Left lung (tissue), 4 donors: ENCODE measurements at regions not wholly inside any gene's neighbourhood (a gene's known extent, or its start where the extent isn't known, plus 50 kb on each side); places are given as distances from the start of the nearest gene placed in this dataset.

Experiments used
- ATAC-seq: fragments of 200-7000 bp; cut with Tn5 transposase; one replicate; pipeline ENCODE4 v1.9.1; 2020; ENCODE audit warnings: moderate library complexity
- DNase-seq, 4 donors: peaks; one replicate each; pipeline ENCODE4 v3.0.0-alpha.2; 2013 to 2020
- H3K27ac ChIP-seq, 2 donors: fragments of 200-600 bp; sonication (generic) in 1 of 2; one replicate each; pipeline versions ENCODE4 v1.5.0 to v1.8.0; 2020 to 2021
- H3K27me3 ChIP-seq, 2 donors: fragments of 200-600 bp; sonication (generic) in 1 of 2; one replicate each; pipeline versions ENCODE4 v1.5.0 to v1.8.0; 2020 to 2021
- H3K36me3 ChIP-seq, 2 donors: fragments of 200-600 bp; sonication (generic) in 1 of 2; one replicate each; pipeline versions ENCODE4 v1.5.0 to v1.8.0; 2020 to 2021
- H3K4me1 ChIP-seq, 2 donors: fragments of 200-600 bp; one replicate each; pipeline ENCODE4 v1.8.0; 2021
- H3K4me3 ChIP-seq, 2 donors: fragments of 200-600 bp; sonication (generic) in 1 of 2; one replicate each; pipeline versions ENCODE4 v1.5.0 to v1.8.0; 2020 to 2021; ENCODE audit warnings: mild to moderate bottlenecking in 1 of 2
- H3K9me3 ChIP-seq, 2 donors: fragments of 200-600 bp; sonication (generic) in 1 of 2; one replicate each; pipeline versions ENCODE4 v1.5.0 to v1.8.0; 2020 to 2021
- intact Hi-C, 2 donors: fragments of 100-400 bp; cut with DNase I; formaldehyde crosslinking; loops; one replicate each; pipeline versions ENCODE4 v1.11.2 to v1.14.2; 2022
- TF ChIP-seq, protein P1 (sequence below), 2 donors: fragments of 200-600 bp; sonication (generic) in 1 of 2; IDR thresholded peaks; one replicate each; pipeline versions ENCODE4 v1.5.0 to v1.8.0; 2021; ENCODE audit warnings: antibody characterized with exemption in 2 of 2
- donor health status: DM: no; HTN: yes; CAD: no.
- donor health status: DM: no; HTN: no; CAD: no.

DNA sequence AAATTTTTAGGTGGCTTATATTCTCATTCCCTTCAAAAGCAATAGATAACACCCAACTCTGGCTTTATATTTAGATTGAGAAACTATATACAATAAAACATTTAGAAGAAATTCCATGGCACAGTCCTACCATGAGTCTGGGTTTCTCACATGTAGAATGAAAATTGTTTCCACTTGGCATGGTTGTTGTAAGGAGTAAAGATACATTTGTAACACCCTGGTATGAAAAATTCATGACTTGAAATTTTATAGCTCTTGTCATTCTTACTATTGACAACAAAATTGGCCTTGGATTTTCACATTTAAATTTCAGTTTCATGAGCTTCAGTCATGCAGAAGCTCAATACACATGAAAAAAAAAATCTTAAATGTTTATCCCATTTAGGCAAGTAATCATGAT is 92.5 kb upstream of the CBLN2 start:
- H3K4me3 ChIP-seq = no peak overlapping the region
- TF ChIP-seq, protein P1, sequence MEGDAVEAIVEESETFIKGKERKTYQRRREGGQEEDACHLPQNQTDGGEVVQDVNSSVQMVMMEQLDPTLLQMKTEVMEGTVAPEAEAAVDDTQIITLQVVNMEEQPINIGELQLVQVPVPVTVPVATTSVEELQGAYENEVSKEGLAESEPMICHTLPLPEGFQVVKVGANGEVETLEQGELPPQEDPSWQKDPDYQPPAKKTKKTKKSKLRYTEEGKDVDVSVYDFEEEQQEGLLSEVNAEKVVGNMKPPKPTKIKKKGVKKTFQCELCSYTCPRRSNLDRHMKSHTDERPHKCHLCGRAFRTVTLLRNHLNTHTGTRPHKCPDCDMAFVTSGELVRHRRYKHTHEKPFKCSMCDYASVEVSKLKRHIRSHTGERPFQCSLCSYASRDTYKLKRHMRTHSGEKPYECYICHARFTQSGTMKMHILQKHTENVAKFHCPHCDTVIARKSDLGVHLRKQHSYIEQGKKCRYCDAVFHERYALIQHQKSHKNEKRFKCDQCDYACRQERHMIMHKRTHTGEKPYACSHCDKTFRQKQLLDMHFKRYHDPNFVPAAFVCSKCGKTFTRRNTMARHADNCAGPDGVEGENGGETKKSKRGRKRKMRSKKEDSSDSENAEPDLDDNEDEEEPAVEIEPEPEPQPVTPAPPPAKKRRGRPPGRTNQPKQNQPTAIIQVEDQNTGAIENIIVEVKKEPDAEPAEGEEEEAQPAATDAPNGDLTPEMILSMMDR (IDR thresholded peaks at IDR 0.05) = no peak
- H3K36me3 ChIP-seq = no peaks in the 10 kb centered on the region
- no peaks in the 10 kb centered on the region for H3K9me3 ChIP-seq
- no peaks in the 10 kb centered on the region for H3K4me1 ChIP-seq
- intact Hi-C loops = no loop called here
- no peak overlapping the region for H3K27ac ChIP-seq
- no peak for ATAC-seq
- no peaks in the 10 kb centered on the region for H3K27me3 ChIP-seq
- DNase-seq = no peak

DNA sequence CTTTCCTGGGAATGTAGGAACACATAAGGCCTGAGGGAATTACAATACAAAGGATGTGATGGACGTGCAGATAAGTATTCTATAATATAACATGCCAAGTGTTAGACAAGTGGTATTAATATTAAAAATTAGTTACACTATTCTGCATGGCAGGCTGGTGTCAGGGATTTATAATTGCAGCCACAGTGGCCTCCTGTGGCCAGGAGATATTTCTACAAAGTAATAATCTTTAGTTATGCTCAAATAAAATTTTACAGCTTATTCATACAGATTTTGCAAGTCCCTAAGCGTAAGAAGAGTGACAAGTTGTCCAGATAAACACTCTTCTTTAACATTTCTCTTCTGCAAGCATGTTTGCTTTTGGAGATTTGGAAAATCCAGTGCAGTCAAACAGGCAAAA is 90.4 kb upstream of the CBLN2 start:
- TF ChIP-seq, protein P1 (IDR thresholded peaks at IDR 0.05) = no peak
- Histone ChIP-seq H3K27me3 (no peaks in the 10 kb centered on the region), H3K27ac (no peak overlapping the region), H3K36me3 (no peaks in the 10 kb centered on the region), H3K4me1 (no peaks in the 10 kb centered on the region), H3K4me3 (no peak overlapping the region), H3K9me3 (no peaks in the 10 kb centered on the region)
- intact Hi-C loops = no loop called here
- ATAC-seq = no peak
- DNase-seq = no peak

DNA sequence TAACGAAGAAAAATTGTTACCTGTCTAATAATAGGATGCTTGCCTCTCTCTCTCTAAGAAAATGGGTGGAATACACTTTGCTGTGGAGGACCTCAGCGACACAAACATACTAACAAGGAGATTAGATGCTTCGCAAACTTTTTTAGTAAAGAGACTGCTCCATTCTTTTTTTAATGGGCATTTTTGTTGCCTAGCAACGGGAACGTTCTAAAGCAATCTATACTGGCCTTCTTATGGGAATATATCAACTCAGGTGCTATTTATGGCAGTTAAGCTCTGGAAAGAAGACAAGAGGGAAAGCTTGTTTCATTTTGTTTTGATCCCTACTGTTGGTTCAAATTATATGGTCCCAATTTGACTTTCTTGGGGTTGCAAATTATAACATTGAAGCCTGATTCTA is 86.8 kb upstream of the CBLN2 start:
- H3K27me3 ChIP-seq = no peaks in the 10 kb centered on the region
- DNase-seq = no peak
- ATAC-seq = no peak
- H3K9me3 ChIP-seq = no peaks in the 10 kb centered on the region
- intact Hi-C loops = no loop called here
- TF ChIP-seq, protein P1 (IDR thresholded peaks at IDR 0.05) = no peak
- H3K36me3 ChIP-seq = no peaks in the 10 kb centered on the region
- H3K4me3 ChIP-seq = no peak overlapping the region
- H3K27ac ChIP-seq = no peak overlapping the region
- no peaks in the 10 kb centered on the region for H3K4me1 ChIP-seq

DNA sequence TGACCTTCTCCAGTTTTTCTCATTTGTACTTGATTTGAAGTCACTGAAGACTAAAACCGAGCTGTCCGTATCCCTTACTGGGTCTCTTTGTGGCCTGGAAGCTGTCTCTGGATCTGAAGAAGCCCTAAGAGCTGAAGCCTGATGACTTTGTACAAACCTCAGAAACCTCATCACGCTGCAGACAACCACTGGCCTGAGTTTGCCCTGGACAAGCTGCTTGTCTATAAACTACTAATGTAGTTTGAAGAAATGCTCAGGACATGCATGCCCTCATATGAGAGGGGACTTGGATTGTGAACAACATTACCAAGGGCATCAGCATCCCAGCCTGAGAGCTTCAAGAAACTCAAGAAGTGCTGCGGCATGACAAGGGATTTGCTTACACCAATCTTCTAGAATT is 79.3 kb upstream of the CBLN2 start:
- Histone ChIP-seq H3K9me3 (no peaks in the 10 kb centered on the region), H3K4me3 (no peak overlapping the region), H3K4me1 (no peaks in the 10 kb centered on the region), H3K27me3 (no peaks in the 10 kb centered on the region), H3K36me3 (no peaks in the 10 kb centered on the region), H3K27ac (no peak overlapping the region)
- TF ChIP-seq, protein P1 (IDR thresholded peaks at IDR 0.05) = no peak
- DNase-seq = no peak
- no peak for ATAC-seq
- intact Hi-C loops = no loop called here

DNA sequence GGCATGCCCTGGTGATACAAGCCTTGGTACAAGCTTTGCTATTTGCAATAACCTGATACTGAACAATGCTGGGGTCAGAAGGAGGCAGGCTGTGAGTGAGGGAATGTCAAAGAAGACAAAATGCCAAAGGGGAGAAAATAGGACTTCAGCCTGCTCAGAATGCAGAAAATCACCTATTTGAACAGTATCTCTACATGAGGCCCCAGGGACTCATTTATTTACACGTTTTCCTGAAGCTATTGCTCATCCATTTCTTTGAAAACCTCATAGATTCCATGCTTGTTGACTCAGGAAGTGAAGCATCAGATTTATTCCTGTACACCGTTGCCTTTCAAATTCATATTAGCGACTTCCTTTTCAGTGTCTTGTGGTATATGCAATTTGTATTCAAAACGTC is 69.4 kb upstream of the CBLN2 start:
- Histone ChIP-seq H3K9me3 (no peaks in the 10 kb centered on the region), H3K4me3 (no peak overlapping the region), H3K27ac (no peak overlapping the region), H3K4me1 (no peaks in the 10 kb centered on the region), H3K27me3 (no peaks in the 10 kb centered on the region), H3K36me3 (no peaks in the 10 kb centered on the region)
- ATAC-seq = peak; percentile 54
- DNase-seq = no peak
- TF ChIP-seq, protein P1 (IDR thresholded peaks at IDR 0.05) = no peak
- intact Hi-C loops = no loop called here
